ENCODE measurements at regions not wholly inside any gene's neighbourhood (a gene's known extent, or its start where the extent isn't known, plus 50 kb on each side); places are given as distances from the start of the nearest gene placed in this dataset.

GRCh38 chr11:106331176-106331575 is 253.7 kb downstream of the AASDHPPT start:
- ChIA-PET POLR2A (no interaction called here), CTCF (ENCODE audit: low intra/inter-chr PET ratio) (no interaction called here)
- 0% methylated on average over 3 of the region's 3 CpGs for WGBS (ENCODE audit: insufficient coverage, low coverage, missing lambda C conversion rate)
- no peaks in the 10 kb centered on the region for H3K9me3 ChIP-seq (replicated peaks; ENCODE audit: control insufficient read depth, insufficient read depth, low read depth, low read length)
- no peaks in the 10 kb centered on the region for H3K27me3 ChIP-seq (ENCODE audit: control insufficient read depth in 2 of 2, insufficient read depth in 2 of 2, low read length in 2 of 2)
- FAIRE-seq = no peak
- no peaks in the 10 kb centered on the region for H3K9me1 ChIP-seq (ENCODE audit: control insufficient read depth, insufficient read depth, low read length)
- intact Hi-C loops (cut with micrococcal nuclease) (no loop called here), in situ Hi-C loops (cut with MboI) (no loop called here)
- H3K36me3 ChIP-seq (ENCODE audit: control insufficient read depth, insufficient read depth, low read length) = no peaks in the 10 kb centered on the region
- H3K27ac ChIP-seq (ENCODE audit: extremely low read depth, low read depth, low read length) = no peak overlapping the region
- H3K9ac ChIP-seq (ENCODE audit: insufficient read depth in 1 of 2, low read depth in 2 of 2, low read length in 2 of 2) = no peak overlapping the region
- no peaks in the 10 kb centered on the region for H3K79me2 ChIP-seq (ENCODE audit: control insufficient read depth, insufficient read depth, low read length)
- H3K4me3 ChIP-seq = no peak overlapping the region
- H2AFZ ChIP-seq (ENCODE audit: low read depth, low read length) = no peak overlapping the region
- no peak for TF ChIP-seq ZNF316 (IDR thresholded peaks at IDR 0.05)
- TF ChIP-seq CCAR2 (IDR thresholded peaks at IDR 0.05; ENCODE audit: low read depth, low read length) = no peak
- no peak for TF ChIP-seq PHB2 (IDR thresholded peaks at IDR 0.05; ENCODE audit: low read depth)
- no peak for TF ChIP-seq ARID3B (CRISPR knock-in tag; IDR thresholded peaks at IDR 0.05; ENCODE audit: borderline replicate concordance)
- TF ChIP-seq XRCC5 (IDR thresholded peaks at IDR 0.05; ENCODE audit: low read depth, low read length) = no peak
- no peak for TF ChIP-seq L3MBTL2 (IDR thresholded peaks at IDR 0.05)
- no peak for TF ChIP-seq NFIC (IDR thresholded peaks at IDR 0.05)
- no peak for TF ChIP-seq CGGBP1 (CRISPR knock-in tag; IDR thresholded peaks at IDR 0.05)
- TF ChIP-seq ADNP (tag; IDR thresholded peaks at IDR 0.05) = no peak
- TF ChIP-seq NR1H2 (CRISPR knock-in tag; IDR thresholded peaks at IDR 0.05) = no peak
- no peak for TF ChIP-seq SMAD3 (CRISPR knock-in tag; conservative IDR thresholded peaks at IDR 0.05)
- no peaks in the 10 kb centered on the region for H3K4me1 ChIP-seq (replicated peaks in 1 of 2; ENCODE audit: control insufficient read depth in 2 of 2, insufficient read depth in 2 of 2, low read length in 2 of 2)
- no peaks in the 10 kb centered on the region for H4K20me1 ChIP-seq (replicated peaks; ENCODE audit: control insufficient read depth, insufficient read depth, low read length)
- H3K4me2 ChIP-seq (ENCODE audit: insufficient read depth, low read length) = no peak overlapping the region
- no peak for ATAC-seq
- BruUV-seq (replicated peaks) = no TSS peak
- no peak for DNase-seq (ENCODE audit: extremely low read depth in 1 of 4, low spot score in 3 of 4)

Measured in K562 (cell line).